ENCODE measurements at regions not wholly inside any gene's neighbourhood (a gene's known extent, or its start where the extent isn't known, plus 50 kb on each side); places are given as distances from the start of the nearest gene placed in this dataset.

- TF ChIP-seq EZH2phosphoT487 (IDR thresholded peaks at IDR 0.05; ENCODE audit: insufficient read depth, low read depth) = no peak
- no peak for TF ChIP-seq EZH2 (IDR thresholded peaks at IDR 0.05; ENCODE audit: insufficient read depth, poor library complexity, severe bottlenecking)
Measured at GRCh38 chr18:77486985-77487384, 237.3 kb downstream of the GALR1 start.
